HepG2 (cell line): ENCODE measurements at regions not wholly inside any gene's neighbourhood (a gene's known extent, or its start where the extent isn't known, plus 50 kb on each side); places are given as distances from the start of the nearest gene placed in this dataset.

Experiments
- ATAC-seq: fragments of 200-7000 bp; cut with Tn5 transposase; 3 replicates; pipeline ENCODE4 v1.9.1; 2020; ENCODE audit warnings: mild to moderate bottlenecking, moderate library complexity
- BruUV-seq: library from RNA; stranded (reverse); fragments of 400-500 nt; replicated peaks from 2 replicates; lab custom pipeline; 2021; lab: Mats Ljungman, UMichigan
- CTCF ChIA-PET: fragments of 300-600 bp; formaldehyde crosslinking; extraction: SDS; loops from one replicate; lab custom pipeline; 2021; ENCODE audit warnings: low total read pairs, inconsistent platforms, low intra/inter-chr PET ratio; lab: Yijun Ruan, JAX
- POLR2A ChIA-PET: fragments of 350-600 bp; sonication (Branson Sonifier 250); formaldehyde crosslinking; loops from one replicate; lab custom pipeline; 2020; ENCODE audit warnings: antibody characterized with exemption, inconsistent platforms; lab: Yijun Ruan, JAX
- DNase-seq: peaks from one replicate; pipeline ENCODE4 v3.0.0-alpha.2; 2015; ENCODE audit warnings: low spot score
- FAIRE-seq: peaks from 3 replicates; lab custom pipeline; 2011; peaks lifted over from hg19 to GRCh38; lab: Jason Lieb, UNC
- H2AFZ ChIP-seq: one replicate; pipeline ENCODE4 v1.6.1; 2011; ENCODE audit warnings: low read length, inconsistent platforms
- H3K27ac ChIP-seq: fragments of 300-600 bp; 3 replicates; pipeline ENCODE4 v1.8.0; 2011; ENCODE audit warnings: mixed run types, mild to moderate bottlenecking, mixed read lengths, low read length, inconsistent platforms; ENCODE audit not compliant: insufficient read depth; ENCODE audit errors: extremely low read length
- H3K27me3 ChIP-seq, 2 experiments: fragments of 200-600 bp in 1 of 2; 2 replicates in 1 of 2; 3 replicates in 1 of 2; pipeline versions ENCODE4 v1.6.0 to v1.8.0; 2011; ENCODE audit warnings: low read length in 2 of 2, mild to moderate bottlenecking in 2 of 2, moderate library complexity in 2 of 2, inconsistent platforms in 1 of 2; ENCODE audit not compliant: insufficient read depth in 2 of 2, control insufficient read depth in 1 of 2
- H3K36me3 ChIP-seq, 2 experiments: fragments of 200-600 bp in 1 of 2; replicated peaks in 1 of 2; 2 replicates in 1 of 2; 3 replicates in 1 of 2; pipeline versions ENCODE4 v1.5.1 to v1.8.0; 2011; ENCODE audit warnings: low read length in 2 of 2, inconsistent platforms in 1 of 2; ENCODE audit not compliant: insufficient read depth in 2 of 2, control insufficient read depth in 1 of 2
- H3K4me1 ChIP-seq: 2 replicates; pipeline ENCODE4 v1.5.1; 2012; ENCODE audit warnings: low read length, inconsistent platforms; ENCODE audit not compliant: insufficient read depth
- H3K4me2 ChIP-seq: 2 replicates; pipeline ENCODE4 v1.6.0; 2011; ENCODE audit warnings: low read depth, low read length, inconsistent platforms
- H3K4me3 ChIP-seq, 3 experiments: fragments of 200-600 bp in 1 of 3; sonication (generic), shearing (Covaris generic) in 1 of 3; replicated peaks in 1 of 3; 2 replicates each; pipeline ENCODE4 v1.5.1; 2011 to 2016; ENCODE audit warnings: low read length in 3 of 3, inconsistent platforms in 2 of 3, low read depth in 2 of 3, mild to moderate bottlenecking in 2 of 3, control low read depth in 1 of 3, mixed read lengths in 1 of 3; ENCODE audit not compliant: insufficient read depth in 1 of 3
- H3K79me2 ChIP-seq: one replicate; pipeline ENCODE4 v1.6.1; 2011; ENCODE audit warnings: low read length, inconsistent platforms; ENCODE audit not compliant: insufficient read depth
- H3K9ac ChIP-seq: 2 replicates; pipeline ENCODE4 v1.6.0; 2011; ENCODE audit warnings: mild to moderate bottlenecking, low read depth, low read length, inconsistent platforms; ENCODE audit not compliant: insufficient read depth
- H3K9me3 ChIP-seq: 2 replicates; pipeline ENCODE4 v1.5.1; 2012; ENCODE audit warnings: mild to moderate bottlenecking, low read length
- H4K20me1 ChIP-seq: 2 replicates; pipeline ENCODE4 v1.6.0; 2011; ENCODE audit warnings: inconsistent platforms, mild to moderate bottlenecking, low read length, moderate library complexity; ENCODE audit not compliant: insufficient read depth
- KDM1A ChIP-seq: IDR thresholded peaks from 2 replicates; pipeline ENCODE4 v1.6.1; 2016; ENCODE audit warnings: missing compliant biosample characterization
- MXI1 ChIP-seq: IDR thresholded peaks from 3 replicates; pipeline ENCODE4 v1.6.1; 2012; ENCODE audit warnings: low read depth, low read length, inconsistent platforms, borderline replicate concordance
- SIX4 ChIP-seq: sonication (generic); formaldehyde crosslinking; IDR thresholded peaks from 2 replicates; pipeline ENCODE4 v1.4.0; 2020; ENCODE audit warnings: missing genetic modification reagents
- ZBTB10 ChIP-seq: sonication (generic); formaldehyde crosslinking; IDR thresholded peaks from 2 replicates; pipeline ENCODE4 v1.4.0; 2020; ENCODE audit warnings: missing genetic modification reagents, borderline replicate concordance
- ZBTB46 ChIP-seq: sonication (generic); formaldehyde crosslinking; IDR thresholded peaks from 2 replicates; pipeline ENCODE4 v1.4.0; 2020; ENCODE audit warnings: mild to moderate bottlenecking, missing genetic modification reagents, borderline replicate concordance
- ZNF331 ChIP-seq: sonication (generic); formaldehyde crosslinking; IDR thresholded peaks from 2 replicates; pipeline ENCODE4 v1.4.0; 2020; ENCODE audit warnings: missing genetic modification reagents
- ZNF547 ChIP-seq: sonication (generic); formaldehyde crosslinking; IDR thresholded peaks from 2 replicates; pipeline ENCODE4 v1.5.1; 2020; ENCODE audit warnings: mild to moderate bottlenecking, missing genetic modification reagents
- ZNF598 ChIP-seq: sonication (generic); formaldehyde crosslinking; IDR thresholded peaks from 2 replicates; pipeline ENCODE4 v1.5.1; 2020; ENCODE audit warnings: mild to moderate bottlenecking, missing genetic modification reagents, borderline replicate concordance
- ZNF780A ChIP-seq: sonication (generic); formaldehyde crosslinking; IDR thresholded peaks from 2 replicates; pipeline ENCODE4 v1.8.0; 2022; ENCODE audit warnings: mild to moderate bottlenecking, missing genetic modification reagents, moderate library complexity
- ZSCAN31 ChIP-seq: sonication (generic); formaldehyde crosslinking; IDR thresholded peaks from 2 replicates; pipeline ENCODE4 v1.5.0; 2020; ENCODE audit warnings: low read depth, mild to moderate bottlenecking, missing genetic modification reagents
- WGBS: methylation state at CpG from one replicate; pipeline ENCODE4 v1.1.6; 2017; ENCODE audit warnings: low lambda C conversion rate; 5-methylcytosine and 5-hydroxymethylcytosine counted together
- in situ Hi-C: cut with HindIII; loops from 2 replicates; pipeline ENCODE4 v1.10.0; 2017; ENCODE audit warnings: low pct_unique_long_range_greater_than_20kb; ENCODE audit not compliant: extremely low pct_ligation_motif_present
- intact Hi-C: fragments of 100-400 bp; cut with micrococcal nuclease; formaldehyde crosslinking; loops from one replicate; pipeline ENCODE4 v1.10.0; 2022; ENCODE audit not compliant: unreplicated experiment
- TF ChIP-seq, protein P1 (sequence below): sonication (generic); formaldehyde crosslinking; conservative IDR thresholded peaks from 2 replicates; pipeline ENCODE4 v1.8.1; 2023; ENCODE audit warnings: missing genetic modification reagents

- TF ChIP-seq ZNF331 (CRISPR knock-in tag) (no peak), ZNF598 (CRISPR knock-in tag) (no peak), ZBTB10 (CRISPR knock-in tag) (no peak), ZNF780A (CRISPR knock-in tag) (no peak), ZBTB46 (CRISPR knock-in tag) (no peak), ZNF547 (CRISPR knock-in tag) (no peak), KDM1A (no peak), ZSCAN31 (CRISPR knock-in tag) (no peak)
Observed at GRCh38 chr6:16948396-16948795, 153.5 kb upstream of the STMND1 start (continued).

- Histone ChIP-seq H3K4me2 (no peak overlapping the region), H3K9me3 (no peaks in the 10 kb centered on the region), H3K36me3 (no peaks in the 10 kb centered on the region), H3K4me3 (no peak overlapping the region), H3K79me2 (no peaks in the 10 kb centered on the region), H3K27ac (no peak overlapping the region), H3K27me3 (0 out of 5 replicates have a peak, but pooled peaks cover 0 to 4% of the 10 kb centered on the region in 2 experiments), H3K9ac (no peak overlapping the region), H4K20me1 (no peaks in the 10 kb centered on the region), H2AFZ (no peak overlapping the region), H3K4me1 (no peaks in the 10 kb centered on the region)
- ChIA-PET CTCF (no interaction called here), POLR2A (no interaction called here)
- intact Hi-C loops (no loop called here), in situ Hi-C loops (no loop called here)
- TF ChIP-seq MXI1 (no peak), SIX4 (CRISPR knock-in tag) (peak; percentile 62; the same call in 1 of the 2 replicates)
- TF ChIP-seq, protein P1, sequence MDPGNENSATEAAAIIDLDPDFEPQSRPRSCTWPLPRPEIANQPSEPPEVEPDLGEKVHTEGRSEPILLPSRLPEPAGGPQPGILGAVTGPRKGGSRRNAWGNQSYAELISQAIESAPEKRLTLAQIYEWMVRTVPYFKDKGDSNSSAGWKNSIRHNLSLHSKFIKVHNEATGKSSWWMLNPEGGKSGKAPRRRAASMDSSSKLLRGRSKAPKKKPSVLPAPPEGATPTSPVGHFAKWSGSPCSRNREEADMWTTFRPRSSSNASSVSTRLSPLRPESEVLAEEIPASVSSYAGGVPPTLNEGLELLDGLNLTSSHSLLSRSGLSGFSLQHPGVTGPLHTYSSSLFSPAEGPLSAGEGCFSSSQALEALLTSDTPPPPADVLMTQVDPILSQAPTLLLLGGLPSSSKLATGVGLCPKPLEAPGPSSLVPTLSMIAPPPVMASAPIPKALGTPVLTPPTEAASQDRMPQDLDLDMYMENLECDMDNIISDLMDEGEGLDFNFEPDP (CRISPR knock-in tag) = no peak
- no TSS peak for BruUV-seq
- ATAC-seq (no peak), DNase-seq (peak; percentile 17), FAIRE-seq (no peak)
- 15% methylated on average over 4 of the region's 4 CpGs for WGBS
Observed at GRCh38 chr6:16947375-16948015, 154.4 kb upstream of the STMND1 start.
